Cardiac muscle cell (in vitro differentiated cells and primary cell): ENCODE measurements at regions not wholly inside any gene's neighbourhood (a gene's known extent, or its start where the extent isn't known, plus 50 kb on each side); places are given as distances from the start of the nearest gene placed in this dataset.
A peak's percentile ranks its signal among the peaks of the same experiment; 100 is the strongest.
"Not testable (repeated sequence)": the region's sequence is repeated elsewhere in the genome, so short reads cannot be mapped to it uniquely, and the experiment has no call there.

ENCODE experiments used
- DNase-seq, 2 donors: peaks; one replicate each; pipeline versions ENCODE4 v3.0.0 to v3.0.0-alpha.2; 2010 to 2017; ENCODE audit warnings: low read depth in 1 of 2, low spot score in 1 of 2
- H3K27ac ChIP-seq: fragments of 200-600 bp; sonication (generic); 2 replicates; pipeline ENCODE4 v1.5.1; 2016
- H3K27me3 ChIP-seq: fragments of 200-600 bp; sonication (generic); 2 replicates; pipeline ENCODE4 v1.6.0; 2016; ENCODE audit warnings: control low read depth
- H3K36me3 ChIP-seq: fragments of 200-600 bp; sonication (generic); 2 replicates; pipeline ENCODE4 v1.5.1; 2016; ENCODE audit warnings: control low read depth
- H3K4me1 ChIP-seq: fragments of 200-600 bp; sonication (generic); 2 replicates; pipeline ENCODE4 v1.8.1; 2017; ENCODE audit warnings: low read depth, mild to moderate bottlenecking, mixed run types
- H3K4me3 ChIP-seq: fragments of 200-600 bp; sonication (generic); 2 replicates; pipeline ENCODE4 v1.5.1; 2016; ENCODE audit warnings: mild to moderate bottlenecking
- H3K9me3 ChIP-seq: fragments of 200-600 bp; sonication (generic); 2 replicates; pipeline ENCODE4 v1.5.1; 2017; ENCODE audit warnings: low read depth, mild to moderate bottlenecking, control low read depth
- TF ChIP-seq, protein P1 (sequence below): IDR thresholded peaks from 2 replicates; pipeline ENCODE4 v1.5.1; 2012; ENCODE audit warnings: low read depth, mild to moderate bottlenecking, low read length

DNA sequence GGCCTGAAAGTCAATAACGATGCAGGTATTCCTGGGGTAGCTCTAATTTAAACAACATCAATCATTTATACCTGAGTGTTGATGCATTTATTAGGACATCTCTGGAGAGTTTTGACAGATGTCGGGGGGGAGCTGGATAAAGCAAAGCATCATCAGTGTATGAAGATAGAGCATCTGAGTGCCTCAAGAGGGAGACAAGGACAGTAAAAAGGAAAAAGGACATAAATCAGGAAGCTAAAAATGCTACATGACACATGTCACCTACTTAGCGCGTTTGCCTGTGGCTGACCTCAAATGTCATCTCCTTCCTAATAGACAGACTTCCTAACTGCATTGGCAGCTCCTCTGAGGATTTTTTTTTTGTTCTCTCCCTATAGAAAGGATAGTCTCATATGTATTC lies 259.5 kb upstream of the PKP2 start:
- H3K4me3 ChIP-seq: no peak overlapping the region
- no peak overlapping the region for H3K27ac ChIP-seq
- TF ChIP-seq, protein P1, sequence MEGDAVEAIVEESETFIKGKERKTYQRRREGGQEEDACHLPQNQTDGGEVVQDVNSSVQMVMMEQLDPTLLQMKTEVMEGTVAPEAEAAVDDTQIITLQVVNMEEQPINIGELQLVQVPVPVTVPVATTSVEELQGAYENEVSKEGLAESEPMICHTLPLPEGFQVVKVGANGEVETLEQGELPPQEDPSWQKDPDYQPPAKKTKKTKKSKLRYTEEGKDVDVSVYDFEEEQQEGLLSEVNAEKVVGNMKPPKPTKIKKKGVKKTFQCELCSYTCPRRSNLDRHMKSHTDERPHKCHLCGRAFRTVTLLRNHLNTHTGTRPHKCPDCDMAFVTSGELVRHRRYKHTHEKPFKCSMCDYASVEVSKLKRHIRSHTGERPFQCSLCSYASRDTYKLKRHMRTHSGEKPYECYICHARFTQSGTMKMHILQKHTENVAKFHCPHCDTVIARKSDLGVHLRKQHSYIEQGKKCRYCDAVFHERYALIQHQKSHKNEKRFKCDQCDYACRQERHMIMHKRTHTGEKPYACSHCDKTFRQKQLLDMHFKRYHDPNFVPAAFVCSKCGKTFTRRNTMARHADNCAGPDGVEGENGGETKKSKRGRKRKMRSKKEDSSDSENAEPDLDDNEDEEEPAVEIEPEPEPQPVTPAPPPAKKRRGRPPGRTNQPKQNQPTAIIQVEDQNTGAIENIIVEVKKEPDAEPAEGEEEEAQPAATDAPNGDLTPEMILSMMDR: no peak
- peaks cover 4% of the 10 kb centered on the region for H3K9me3 ChIP-seq
- no peaks in the 10 kb centered on the region for H3K4me1 ChIP-seq
- H3K27me3 ChIP-seq: no peaks in the 10 kb centered on the region
- H3K36me3 ChIP-seq: no peaks in the 10 kb centered on the region
- DNase-seq: no peak

GRCh38 chr12:33147292-33147691 lies 250.7 kb upstream of the PKP2 start:
- DNase-seq, H3K36me3 ChIP-seq, H3K27me3 ChIP-seq, H3K9me3 ChIP-seq, H3K4me1 ChIP-seq, H3K4me3 ChIP-seq, H3K27ac ChIP-seq: not testable (repeated sequence)

- TF ChIP-seq, protein P1: no peak
- Histone ChIP-seq H3K27me3 (no peaks in the 10 kb centered on the region), H3K4me1 (no peaks in the 10 kb centered on the region), H3K4me3 (no peak overlapping the region), H3K27ac (no peak overlapping the region), H3K9me3 (no peaks in the 10 kb centered on the region), H3K36me3 (no peaks in the 10 kb centered on the region)
- no peak for DNase-seq
Observed at GRCh38 chr12:33129500-33129899, 232.9 kb upstream of the PKP2 start.

DNA sequence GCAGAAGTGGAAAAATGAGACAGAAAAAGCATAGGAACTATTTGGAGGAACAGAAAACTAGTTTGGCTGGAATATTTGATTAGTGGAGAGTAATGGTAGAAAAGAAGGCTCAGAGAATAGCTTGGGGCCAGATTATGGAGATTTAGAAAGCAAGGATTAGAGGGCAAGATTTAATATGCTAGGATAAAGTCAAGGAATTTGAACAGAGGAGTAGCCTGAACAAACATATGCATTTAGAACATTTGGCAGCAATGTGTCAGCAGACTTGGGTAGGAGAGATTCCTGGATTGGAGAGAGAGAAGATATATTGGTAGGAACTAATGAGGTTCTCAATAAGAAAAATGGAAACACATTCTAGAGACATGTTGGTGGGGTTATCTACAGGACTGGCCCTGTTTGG lies 229.2 kb upstream of the PKP2 start:
- TF ChIP-seq, protein P1: no peak
- Histone ChIP-seq H3K9me3 (no peaks in the 10 kb centered on the region), H3K27ac (no peak overlapping the region), H3K4me3 (no peak overlapping the region), H3K27me3 (no peaks in the 10 kb centered on the region), H3K36me3 (no peaks in the 10 kb centered on the region), H3K4me1 (no peaks in the 10 kb centered on the region)
- DNase-seq: no peak

- H3K27ac ChIP-seq: no peak overlapping the region
- H3K4me1 ChIP-seq: no peaks in the 10 kb centered on the region
- TF ChIP-seq, protein P1: no peak
- peak in 1 of 2 donors; percentile 13 for DNase-seq
- no peaks in the 10 kb centered on the region for H3K36me3 ChIP-seq
- H3K9me3 ChIP-seq: no peaks in the 10 kb centered on the region
- no peaks in the 10 kb centered on the region for H3K27me3 ChIP-seq
- no peak overlapping the region for H3K4me3 ChIP-seq
Observed at GRCh38 chr12:33116284-33116683, 219.7 kb upstream of the PKP2 start.

DNA sequence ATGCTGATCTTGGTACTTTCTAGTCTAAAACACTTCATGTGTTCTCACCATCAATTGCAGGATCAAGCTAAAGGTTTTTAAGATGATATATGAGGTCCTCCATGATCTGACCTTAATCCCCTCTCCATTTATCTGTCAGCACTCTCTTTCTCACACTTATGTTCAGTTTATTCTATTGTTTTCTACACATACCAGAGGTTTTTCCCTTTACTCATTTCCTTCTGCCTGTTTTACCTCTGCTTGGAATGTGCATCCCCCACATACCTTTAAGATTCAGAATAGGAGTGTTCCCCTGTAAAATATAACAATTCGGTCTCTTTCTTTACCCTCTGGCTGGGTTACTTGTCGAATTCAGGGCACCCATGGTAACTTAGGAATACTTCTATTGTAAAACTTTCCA lies 219.1 kb upstream of the PKP2 start:
- H3K27ac ChIP-seq: no peak overlapping the region
- H3K27me3 ChIP-seq: no peaks in the 10 kb centered on the region
- DNase-seq: no peak
- TF ChIP-seq, protein P1: no peak
- no peak overlapping the region for H3K4me3 ChIP-seq
- H3K4me1 ChIP-seq: no peaks in the 10 kb centered on the region
- H3K9me3 ChIP-seq: no peaks in the 10 kb centered on the region
- no peaks in the 10 kb centered on the region for H3K36me3 ChIP-seq
